MM.1S (cell line): ENCODE measurements at regions not wholly inside any gene's neighbourhood (a gene's known extent, or its start where the extent isn't known, plus 50 kb on each side); places are given as distances from the start of the nearest gene placed in this dataset.

Source experiments
- CTCF ChIP-seq: fragments of 300-600 bp; sonication (generic); IDR thresholded peaks from 2 replicates; pipeline ENCODE4 v1.5.1; 2016; ENCODE audit warnings: antibody characterized with exemption, low read length, mixed read lengths
- EZH2phosphoT487 ChIP-seq: fragments of 300-600 bp; sonication (generic); IDR thresholded peaks from 2 replicates; pipeline ENCODE4 v1.6.1; 2018; ENCODE audit warnings: antibody characterized with exemption, low read length

- TF ChIP-seq CTCF (no peak), EZH2phosphoT487 (no peak)
Measured at GRCh38 chr1:98398649-98399048, 262.9 kb upstream of the SNX7 start.
